ENCODE measurements at regions not wholly inside any gene's neighbourhood (a gene's known extent, or its start where the extent isn't known, plus 50 kb on each side); places are given as distances from the start of the nearest gene placed in this dataset.

DNA sequence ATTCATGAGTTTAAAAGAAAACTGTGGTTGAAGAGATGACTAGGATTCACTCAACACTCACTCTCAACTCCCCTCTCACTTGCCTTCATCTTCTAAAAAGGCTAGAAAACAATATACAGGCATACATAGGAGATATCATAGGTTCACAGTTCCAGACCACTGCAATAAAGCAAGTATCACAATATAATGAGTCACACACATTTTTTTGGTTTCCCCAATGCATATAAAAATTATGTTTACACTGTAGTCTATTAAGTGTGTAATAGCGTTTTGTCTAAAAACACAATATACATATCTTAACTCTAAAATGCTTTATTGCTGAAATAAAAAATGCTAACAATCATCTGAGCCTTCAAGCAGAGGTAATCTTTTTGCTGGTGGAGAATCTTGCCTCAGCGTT, 104.9 kb upstream of the PDE1C start:
- DNase-seq (ENCODE audit: low read depth), result no peak
- TF ChIP-seq, protein P1, sequence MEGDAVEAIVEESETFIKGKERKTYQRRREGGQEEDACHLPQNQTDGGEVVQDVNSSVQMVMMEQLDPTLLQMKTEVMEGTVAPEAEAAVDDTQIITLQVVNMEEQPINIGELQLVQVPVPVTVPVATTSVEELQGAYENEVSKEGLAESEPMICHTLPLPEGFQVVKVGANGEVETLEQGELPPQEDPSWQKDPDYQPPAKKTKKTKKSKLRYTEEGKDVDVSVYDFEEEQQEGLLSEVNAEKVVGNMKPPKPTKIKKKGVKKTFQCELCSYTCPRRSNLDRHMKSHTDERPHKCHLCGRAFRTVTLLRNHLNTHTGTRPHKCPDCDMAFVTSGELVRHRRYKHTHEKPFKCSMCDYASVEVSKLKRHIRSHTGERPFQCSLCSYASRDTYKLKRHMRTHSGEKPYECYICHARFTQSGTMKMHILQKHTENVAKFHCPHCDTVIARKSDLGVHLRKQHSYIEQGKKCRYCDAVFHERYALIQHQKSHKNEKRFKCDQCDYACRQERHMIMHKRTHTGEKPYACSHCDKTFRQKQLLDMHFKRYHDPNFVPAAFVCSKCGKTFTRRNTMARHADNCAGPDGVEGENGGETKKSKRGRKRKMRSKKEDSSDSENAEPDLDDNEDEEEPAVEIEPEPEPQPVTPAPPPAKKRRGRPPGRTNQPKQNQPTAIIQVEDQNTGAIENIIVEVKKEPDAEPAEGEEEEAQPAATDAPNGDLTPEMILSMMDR (conservative IDR thresholded peaks at IDR 0.05; ENCODE audit: low read depth, low read length), result no peak

DNA sequence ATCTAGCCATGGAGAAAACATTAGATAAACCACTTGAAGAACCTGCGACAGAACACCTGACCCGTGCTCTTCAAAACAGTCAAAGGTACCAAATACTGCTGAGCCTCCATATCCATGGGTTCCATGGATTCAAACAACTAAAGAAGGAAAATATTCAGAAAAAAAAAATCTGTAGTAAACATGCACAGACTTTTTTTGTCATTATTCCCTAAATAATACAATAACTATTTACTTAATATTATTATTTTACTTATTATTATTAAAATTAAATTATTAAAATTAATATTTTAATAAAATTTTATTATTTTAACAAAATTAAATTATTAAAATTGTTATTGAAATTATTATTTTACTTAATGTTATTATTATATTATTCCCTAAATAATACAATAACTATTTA, 101.0 kb upstream of the PDE1C start:
- TF ChIP-seq, protein P1 (conservative IDR thresholded peaks at IDR 0.05; ENCODE audit: low read depth, low read length), result no peak

More for the DNA sequence above, 104.9 kb upstream of the PDE1C start:
- no peak overlapping the region for H3K4me3 ChIP-seq (ENCODE audit: low read length)

DNA sequence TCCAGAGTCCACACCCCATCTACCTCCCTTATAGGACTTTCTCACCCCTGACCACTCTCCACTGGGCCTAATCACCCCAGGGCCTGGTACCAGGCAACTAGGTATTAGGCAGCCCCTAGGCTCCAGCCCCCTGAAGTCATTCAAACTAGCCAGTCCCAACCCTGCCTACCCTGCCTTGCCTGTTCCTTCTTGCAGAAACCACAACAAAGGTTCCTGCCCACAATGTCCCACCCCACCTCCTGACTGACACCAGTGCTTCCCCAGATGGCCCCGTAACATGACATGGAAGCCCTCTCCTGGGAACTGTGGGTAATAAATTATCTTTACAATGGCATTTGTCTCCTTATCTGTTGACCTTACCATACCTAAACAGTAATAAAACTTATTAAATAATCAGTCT, 100.6 kb upstream of the PDE1C start:
- TF ChIP-seq, protein P1 (conservative IDR thresholded peaks at IDR 0.05; ENCODE audit: low read depth, low read length), result no peak

More for the DNA sequence above, 101.0 kb upstream of the PDE1C start:
- no peak for DNase-seq (ENCODE audit: low read depth)
- H3K4me3 ChIP-seq (ENCODE audit: low read length), result no peak overlapping the region

DNA sequence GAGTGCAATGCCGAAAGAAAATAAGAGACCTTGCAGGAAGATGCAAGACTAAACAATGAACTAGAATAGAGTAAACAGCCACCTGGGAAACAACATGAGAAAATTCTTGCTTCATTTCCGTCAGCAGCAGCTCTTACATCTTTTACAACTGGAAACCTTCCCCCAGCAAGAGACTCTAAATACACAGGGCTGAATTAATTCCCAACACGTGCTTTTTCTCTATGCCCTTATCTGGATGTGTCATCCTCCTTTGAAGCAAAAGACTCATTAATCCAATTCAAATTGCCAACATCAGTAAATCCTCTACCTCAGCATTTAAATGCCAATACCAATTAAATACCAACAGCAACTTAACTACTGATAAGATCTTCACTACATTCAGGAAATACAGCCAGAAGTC, 99.0 kb upstream of the PDE1C start:
- TF ChIP-seq, protein P1 (conservative IDR thresholded peaks at IDR 0.05; ENCODE audit: low read depth, low read length), result no peak
- DNase-seq (ENCODE audit: low read depth), result no peak
- H3K4me3 ChIP-seq (ENCODE audit: low read length), result no peak overlapping the region

More for the DNA sequence above, 100.6 kb upstream of the PDE1C start:
- H3K4me3 ChIP-seq (ENCODE audit: low read length), result no peak overlapping the region
- DNase-seq (ENCODE audit: low read depth), result no peak

DNA sequence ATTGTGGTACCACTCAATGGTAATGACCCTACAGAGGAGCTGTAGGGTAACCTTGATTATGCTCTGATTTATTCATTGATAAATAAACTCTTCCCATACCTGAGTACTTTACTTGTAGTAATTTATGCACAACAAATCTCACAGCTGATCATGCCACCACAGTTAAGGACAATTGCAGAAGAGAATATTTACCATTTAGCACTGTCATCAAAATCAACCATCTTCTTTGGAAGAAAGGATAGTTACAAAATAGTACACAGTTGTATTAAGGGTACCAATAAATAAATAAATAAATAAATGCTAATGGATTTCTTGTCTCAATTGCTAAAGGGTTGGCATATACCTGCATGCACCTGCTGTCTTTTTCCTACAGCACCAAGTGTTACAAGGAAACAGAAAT, 97.6 kb upstream of the PDE1C start:
- TF ChIP-seq, protein P1 (conservative IDR thresholded peaks at IDR 0.05; ENCODE audit: low read depth, low read length), result no peak
- DNase-seq (ENCODE audit: low read depth), result no peak
- no peak overlapping the region for H3K4me3 ChIP-seq (ENCODE audit: low read length)

DNA sequence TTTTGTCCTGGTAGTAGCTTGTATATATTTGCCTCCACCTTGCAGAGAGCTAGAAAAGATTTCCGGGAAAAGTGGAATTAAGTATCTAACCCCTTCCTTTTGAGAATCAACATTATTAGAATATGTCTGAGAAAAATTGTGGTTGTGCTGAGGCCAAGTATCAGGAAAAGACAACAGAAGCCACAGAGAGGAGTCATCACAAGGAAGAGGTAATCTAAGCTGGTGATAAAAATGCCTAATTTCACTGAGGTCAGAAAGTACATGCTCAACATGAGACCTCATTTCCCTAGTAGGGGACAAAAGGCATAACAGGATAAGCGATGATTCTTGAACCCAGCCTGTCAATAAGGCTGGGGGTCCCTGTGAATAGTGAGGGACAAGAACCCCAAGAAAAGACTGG, 97.0 kb upstream of the PDE1C start:
- TF ChIP-seq, protein P1 (conservative IDR thresholded peaks at IDR 0.05; ENCODE audit: low read depth, low read length), result no peak
- no peak overlapping the region for H3K4me3 ChIP-seq (ENCODE audit: low read length)
- no peak for DNase-seq (ENCODE audit: low read depth)

DNA sequence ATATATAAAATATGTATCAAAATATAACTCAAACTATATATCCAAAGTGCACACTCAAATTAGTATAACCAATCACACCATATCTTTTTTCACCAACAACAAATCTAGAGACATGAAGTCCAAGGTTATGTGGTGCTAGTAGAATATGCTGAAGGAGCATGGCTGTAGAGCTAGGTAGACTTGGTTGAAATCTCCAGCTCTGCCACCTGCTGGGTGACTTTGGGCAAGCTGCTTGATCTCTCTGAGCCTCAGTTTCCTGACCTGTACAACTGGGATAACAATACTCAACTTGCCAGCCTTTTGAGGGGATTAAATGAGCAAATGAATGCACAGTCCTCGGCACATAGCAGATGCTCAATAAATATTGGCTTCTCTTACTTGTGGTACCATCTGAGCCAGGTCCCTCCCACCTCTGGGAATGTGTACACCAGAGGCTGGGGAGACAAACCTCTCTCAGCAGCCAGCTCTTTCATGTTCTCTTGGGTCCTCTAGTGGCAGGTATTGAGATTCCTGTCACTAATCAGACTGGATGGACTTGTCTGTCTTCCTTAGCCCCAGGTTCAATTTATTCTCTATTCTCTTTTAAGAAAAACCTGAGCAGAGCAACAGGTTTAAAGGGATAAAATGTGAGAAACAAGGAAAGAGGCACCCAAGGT, 94.3 kb upstream of the PDE1C start:
- DNase-seq (ENCODE audit: low read depth), result no peak
- no peak overlapping the region for H3K4me3 ChIP-seq (ENCODE audit: low read length)
- TF ChIP-seq, protein P1 (conservative IDR thresholded peaks at IDR 0.05; ENCODE audit: low read depth, low read length), result peak; percentile 58

All from retinal pigment epithelial cell (primary cell).